ENCODE measurements at regions not wholly inside any gene's neighbourhood (a gene's known extent, or its start where the extent isn't known, plus 50 kb on each side); places are given as distances from the start of the nearest gene placed in this dataset.

GRCh38 chr2:125959047-125959446 lies 696.9 kb upstream of the GYPC start:
- no peak for TF ChIP-seq CTCF (IDR thresholded peaks at IDR 0.05; ENCODE audit: low read depth, low read length, missing control alignments)
- DNase-seq (ENCODE audit: extremely low read depth, low read depth) = no peak
- H3K4me3 ChIP-seq (replicated peaks; ENCODE audit: low read depth, low read length) = no peak overlapping the region

- no peak for DNase-seq (ENCODE audit: extremely low read depth, low read depth)
- TF ChIP-seq CTCF (IDR thresholded peaks at IDR 0.05; ENCODE audit: low read depth, low read length, missing control alignments) = no peak
- H3K4me3 ChIP-seq (replicated peaks; ENCODE audit: low read depth, low read length) = no peak overlapping the region
Observed at GRCh38 chr2:125961739-125962138, 694.2 kb upstream of the GYPC start.

- no peak for TF ChIP-seq CTCF (IDR thresholded peaks at IDR 0.05; ENCODE audit: low read depth, low read length, missing control alignments)
- DNase-seq (ENCODE audit: extremely low read depth, low read depth) = no peak
- no peak overlapping the region for H3K4me3 ChIP-seq (replicated peaks; ENCODE audit: low read depth, low read length)
Observed at GRCh38 chr2:125979886-125980285, 676.1 kb upstream of the GYPC start.

- TF ChIP-seq CTCF (IDR thresholded peaks at IDR 0.05; ENCODE audit: low read depth, low read length, missing control alignments) = no peak
- H3K4me3 ChIP-seq (replicated peaks; ENCODE audit: low read depth, low read length) = no peak overlapping the region
- no peak for DNase-seq (ENCODE audit: extremely low read depth, low read depth)
Observed at GRCh38 chr2:125983364-125983763, 672.6 kb upstream of the GYPC start.

GRCh38 chr2:126029316-126029715 lies 626.6 kb upstream of the GYPC start:
- DNase-seq (ENCODE audit: extremely low read depth, low read depth) = no peak
- TF ChIP-seq CTCF (IDR thresholded peaks at IDR 0.05; ENCODE audit: low read depth, low read length, missing control alignments) = no peak
- H3K4me3 ChIP-seq (replicated peaks; ENCODE audit: low read depth, low read length) = no peak overlapping the region

- DNase-seq (ENCODE audit: extremely low read depth, low read depth) = no peak
- H3K4me3 ChIP-seq (replicated peaks; ENCODE audit: low read depth, low read length) = no peak overlapping the region
- no peak for TF ChIP-seq CTCF (IDR thresholded peaks at IDR 0.05; ENCODE audit: low read depth, low read length, missing control alignments)
Observed at GRCh38 chr2:126038861-126039260, 617.1 kb upstream of the GYPC start.

GRCh38 chr2:126041391-126042047 lies 614.4 kb upstream of the GYPC start:
- no peak for TF ChIP-seq CTCF (IDR thresholded peaks at IDR 0.05; ENCODE audit: low read depth, low read length, missing control alignments)
- DNase-seq (ENCODE audit: extremely low read depth, low read depth) = no peak
- no peak overlapping the region for H3K4me3 ChIP-seq (replicated peaks; ENCODE audit: low read depth, low read length)

All from HFF-Myc (cell line).